ENCODE measurements at regions not wholly inside any gene's neighbourhood (a gene's known extent, or its start where the extent isn't known, plus 50 kb on each side); places are given as distances from the start of the nearest gene placed in this dataset.

GRCh38 chr17:31794111-31794510 lies 64.9 kb downstream of the COPRS start:
- TF ChIP-seq EZH2 (IDR thresholded peaks at IDR 0.05; ENCODE audit: insufficient read depth, poor library complexity, severe bottlenecking), result no peak
- no peak for TF ChIP-seq EZH2phosphoT487 (IDR thresholded peaks at IDR 0.05; ENCODE audit: insufficient read depth, low read depth)
